ENCODE measurements at regions not wholly inside any gene's neighbourhood (a gene's known extent, or its start where the extent isn't known, plus 50 kb on each side); places are given as distances from the start of the nearest gene placed in this dataset.

GRCh38 chr2:240341064-240341463 lies 94.4 kb upstream of the GPC1 start:
- ATAC-seq, result no peak
- H3K9me3 Mint-ChIP-seq, result no peaks in the 10 kb centered on the region
- H3K36me3 Mint-ChIP-seq, result no peaks in the 10 kb centered on the region

GRCh38 chr2:240343548-240343947 lies 91.9 kb upstream of the GPC1 start:
- H3K9me3 Mint-ChIP-seq, result no peaks in the 10 kb centered on the region
- H3K36me3 Mint-ChIP-seq, result no peaks in the 10 kb centered on the region
- no peak overlapping the region for H3K27ac Mint-ChIP-seq
- H3K4me1 Mint-ChIP-seq (ENCODE audit: low read depth in 2 of 2), result no peaks in the 10 kb centered on the region
- H3K27me3 Mint-ChIP-seq, result peaks cover 0 to 3% of the 10 kb centered on the region in 2 donors
- H3K4me3 Mint-ChIP-seq, result no peak overlapping the region
- ATAC-seq (no peak), DNase-seq (ENCODE audit: low spot score) (no peak)

More at GRCh38 chr2:240341064-240341463, 94.4 kb upstream of the GPC1 start:
- H3K4me1 Mint-ChIP-seq (ENCODE audit: low read depth in 2 of 2), result no peaks in the 10 kb centered on the region
- H3K27ac Mint-ChIP-seq, result no peak overlapping the region
- DNase-seq (ENCODE audit: low spot score), result no peak
- H3K27me3 Mint-ChIP-seq, result peaks cover 14 to 17% of the 10 kb centered on the region in 2 donors
- no peak overlapping the region for H3K4me3 Mint-ChIP-seq

GRCh38 chr2:240344904-240345303 lies 90.6 kb upstream of the GPC1 start:
- Mint-ChIP-seq H3K27me3 (no peaks in the 10 kb centered on the region), H3K4me1 (ENCODE audit: low read depth in 2 of 2) (no peaks in the 10 kb centered on the region), H3K27ac (no peak overlapping the region), H3K9me3 (no peaks in the 10 kb centered on the region), H3K4me3 (no peak overlapping the region), H3K36me3 (no peaks in the 10 kb centered on the region)
- ATAC-seq, result no peak
- no peak for DNase-seq (ENCODE audit: low spot score)

- H3K36me3 Mint-ChIP-seq, result no peaks in the 10 kb centered on the region
- ATAC-seq (no peak), DNase-seq (ENCODE audit: low spot score) (no peak)
- H3K9me3 Mint-ChIP-seq, result no peaks in the 10 kb centered on the region
- H3K4me1 Mint-ChIP-seq (ENCODE audit: low read depth in 2 of 2), result no peaks in the 10 kb centered on the region
- no peaks in the 10 kb centered on the region for H3K27me3 Mint-ChIP-seq
- no peak overlapping the region for H3K4me3 Mint-ChIP-seq
- no peak overlapping the region for H3K27ac Mint-ChIP-seq
These were observed 89.3 kb upstream of the GPC1 start for GRCh38 chr2:240346015-240346752.

GRCh38 chr2:240346753-240347372 lies 88.6 kb upstream of the GPC1 start:
- Mint-ChIP-seq H3K4me3 (no peak overlapping the region), H3K4me1 (ENCODE audit: low read depth in 2 of 2) (no peaks in the 10 kb centered on the region), H3K9me3 (no peaks in the 10 kb centered on the region), H3K27ac (no peak overlapping the region), H3K27me3 (no peaks in the 10 kb centered on the region), H3K36me3 (no peaks in the 10 kb centered on the region)
- DNase-seq (ENCODE audit: low spot score), result no peak
- ATAC-seq, result no peak

GRCh38 chr2:240347373-240347940 lies 88.0 kb upstream of the GPC1 start:
- H3K36me3 Mint-ChIP-seq, result no peaks in the 10 kb centered on the region
- ATAC-seq, result no peak
- no peaks in the 10 kb centered on the region for H3K4me1 Mint-ChIP-seq (ENCODE audit: low read depth in 2 of 2)
- H3K9me3 Mint-ChIP-seq, result no peaks in the 10 kb centered on the region
- no peaks in the 10 kb centered on the region for H3K27me3 Mint-ChIP-seq
- no peak overlapping the region for H3K4me3 Mint-ChIP-seq
- DNase-seq (ENCODE audit: low spot score), result no peak
- no peak overlapping the region for H3K27ac Mint-ChIP-seq

- H3K27me3 Mint-ChIP-seq, result no peaks in the 10 kb centered on the region
- H3K9me3 Mint-ChIP-seq, result no peaks in the 10 kb centered on the region
These were observed 87.4 kb upstream of the GPC1 start for GRCh38 chr2:240347949-240348500.

GRCh38 chr2:240348522-240348921 lies 86.9 kb upstream of the GPC1 start:
- DNase-seq (ENCODE audit: low spot score) (no peak), ATAC-seq (no peak)
- H3K27ac Mint-ChIP-seq, result no peak overlapping the region
- no peaks in the 10 kb centered on the region for H3K27me3 Mint-ChIP-seq
- H3K9me3 Mint-ChIP-seq, result no peaks in the 10 kb centered on the region
- H3K4me1 Mint-ChIP-seq (ENCODE audit: low read depth in 2 of 2), result no peaks in the 10 kb centered on the region
- no peaks in the 10 kb centered on the region for H3K36me3 Mint-ChIP-seq
- no peak overlapping the region for H3K4me3 Mint-ChIP-seq

More at GRCh38 chr2:240347949-240348500, 87.4 kb upstream of the GPC1 start:
- Mint-ChIP-seq H3K27ac (no peak overlapping the region), H3K4me3 (no peak overlapping the region), H3K36me3 (no peaks in the 10 kb centered on the region), H3K4me1 (ENCODE audit: low read depth in 2 of 2) (no peaks in the 10 kb centered on the region)
- ATAC-seq (no peak), DNase-seq (ENCODE audit: low spot score) (no peak)

- ATAC-seq, result no peak
These were observed 86.1 kb upstream of the GPC1 start for GRCh38 chr2:240349133-240350005.

GRCh38 chr2:240350006-240350355 lies 85.5 kb upstream of the GPC1 start:
- ATAC-seq (no peak), DNase-seq (ENCODE audit: low spot score) (no peak)
- Mint-ChIP-seq H3K27ac (no peak overlapping the region), H3K36me3 (no peaks in the 10 kb centered on the region), H3K9me3 (no peaks in the 10 kb centered on the region), H3K4me1 (ENCODE audit: low read depth in 2 of 2) (no peaks in the 10 kb centered on the region), H3K27me3 (no peaks in the 10 kb centered on the region), H3K4me3 (no peak overlapping the region)

More at GRCh38 chr2:240349133-240350005, 86.1 kb upstream of the GPC1 start:
- Mint-ChIP-seq H3K9me3 (no peaks in the 10 kb centered on the region), H3K4me3 (no peak overlapping the region), H3K4me1 (ENCODE audit: low read depth in 2 of 2) (no peaks in the 10 kb centered on the region), H3K36me3 (no peaks in the 10 kb centered on the region), H3K27ac (no peak overlapping the region), H3K27me3 (no peaks in the 10 kb centered on the region)
- no peak for DNase-seq (ENCODE audit: low spot score)

- Mint-ChIP-seq H3K36me3 (no peaks in the 10 kb centered on the region), H3K27me3 (no peaks in the 10 kb centered on the region), H3K4me1 (ENCODE audit: low read depth in 2 of 2) (no peaks in the 10 kb centered on the region), H3K27ac (no peak overlapping the region), H3K4me3 (no peak overlapping the region), H3K9me3 (no peaks in the 10 kb centered on the region)
- no peak for ATAC-seq
- no peak for DNase-seq (ENCODE audit: low spot score)
These were observed 84.8 kb upstream of the GPC1 start for GRCh38 chr2:240350696-240351087.

GRCh38 chr2:240351088-240351741 lies 84.2 kb upstream of the GPC1 start:
- Mint-ChIP-seq H3K27ac (no peak overlapping the region), H3K9me3 (no peaks in the 10 kb centered on the region), H3K4me3 (no peak overlapping the region), H3K4me1 (ENCODE audit: low read depth in 2 of 2) (no peaks in the 10 kb centered on the region), H3K27me3 (no peaks in the 10 kb centered on the region), H3K36me3 (no peaks in the 10 kb centered on the region)
- DNase-seq (ENCODE audit: low spot score) (no peak), ATAC-seq (no peak)

- DNase-seq (ENCODE audit: low spot score) (no peak), ATAC-seq (no peak)
- no peaks in the 10 kb centered on the region for H3K36me3 Mint-ChIP-seq
- H3K4me1 Mint-ChIP-seq (ENCODE audit: low read depth in 2 of 2), result no peaks in the 10 kb centered on the region
- H3K27me3 Mint-ChIP-seq, result no peaks in the 10 kb centered on the region
- H3K27ac Mint-ChIP-seq, result no peak overlapping the region
- no peak overlapping the region for H3K4me3 Mint-ChIP-seq
- no peaks in the 10 kb centered on the region for H3K9me3 Mint-ChIP-seq
These were observed 83.5 kb upstream of the GPC1 start for GRCh38 chr2:240351826-240352426.
